Renal cortical epithelial cell (primary cell): ENCODE measurements at regions not wholly inside any gene's neighbourhood (a gene's known extent, or its start where the extent isn't known, plus 50 kb on each side); places are given as distances from the start of the nearest gene placed in this dataset.

Experiments
- DNase-seq: peaks from one replicate; pipeline ENCODE4 v3.0.0-alpha.2; 2011; ENCODE audit warnings: low read depth

- no peak for DNase-seq
Measured at GRCh38 chr13:34547929-34548328, 394.1 kb upstream of the NBEA start.

- DNase-seq, result no peak
Measured at GRCh38 chr13:34553376-34553775, 388.7 kb upstream of the NBEA start.

- no peak for DNase-seq
Measured at GRCh38 chr13:34555988-34556387, 386.1 kb upstream of the NBEA start.

- no peak for DNase-seq
Measured at GRCh38 chr13:34561033-34561432, 381.0 kb upstream of the NBEA start.

- DNase-seq, result no peak
Measured at GRCh38 chr13:34567597-34567996, 374.5 kb upstream of the NBEA start.

- no peak for DNase-seq
Measured at GRCh38 chr13:34570698-34571353, 371.2 kb upstream of the NBEA start.

- DNase-seq, result no peak
Measured at GRCh38 chr13:34571716-34572115, 370.4 kb upstream of the NBEA start.

GRCh38 chr13:34577051-34577450, 365.0 kb upstream of the NBEA start:
- DNase-seq, result peak; percentile 68

- peak; percentile 85 for DNase-seq
Measured at GRCh38 chr13:34578471-34578870, 363.6 kb upstream of the NBEA start.

- no peak for DNase-seq
Measured at GRCh38 chr13:34578917-34579316, 363.2 kb upstream of the NBEA start.

- DNase-seq, result no peak
Measured at GRCh38 chr13:34583181-34583580, 358.9 kb upstream of the NBEA start.

- DNase-seq, result peak; percentile 80
Measured at GRCh38 chr13:34587576-34587975, 354.5 kb upstream of the NBEA start.

- DNase-seq, result no peak
Measured at GRCh38 chr13:34588362-34588761, 353.7 kb upstream of the NBEA start.

GRCh38 chr13:34589581-34589980, 352.5 kb upstream of the NBEA start:
- no peak for DNase-seq

GRCh38 chr13:34591129-34591528, 350.9 kb upstream of the NBEA start:
- DNase-seq, result no peak

GRCh38 chr13:34591900-34592529, 350.1 kb upstream of the NBEA start:
- DNase-seq, result no peak

GRCh38 chr13:34593658-34594057, 348.4 kb upstream of the NBEA start:
- DNase-seq, result no peak

- DNase-seq, result no peak
Measured at GRCh38 chr13:34594507-34594906, 347.6 kb upstream of the NBEA start.

- DNase-seq, result no peak
Measured at GRCh38 chr13:34608331-34608730, 333.7 kb upstream of the NBEA start.

GRCh38 chr13:34611671-34612070, 330.4 kb upstream of the NBEA start:
- DNase-seq, result peak; percentile 1

GRCh38 chr13:34617473-34618083, 324.5 kb upstream of the NBEA start:
- peak; percentile 4 for DNase-seq

GRCh38 chr13:34618654-34619053, 323.4 kb upstream of the NBEA start:
- no peak for DNase-seq

- no peak for DNase-seq
Measured at GRCh38 chr13:34619326-34619725, 322.7 kb upstream of the NBEA start.
